ENCODE measurements at regions not wholly inside any gene's neighbourhood (a gene's known extent, or its start where the extent isn't known, plus 50 kb on each side); places are given as distances from the start of the nearest gene placed in this dataset.

DNA sequence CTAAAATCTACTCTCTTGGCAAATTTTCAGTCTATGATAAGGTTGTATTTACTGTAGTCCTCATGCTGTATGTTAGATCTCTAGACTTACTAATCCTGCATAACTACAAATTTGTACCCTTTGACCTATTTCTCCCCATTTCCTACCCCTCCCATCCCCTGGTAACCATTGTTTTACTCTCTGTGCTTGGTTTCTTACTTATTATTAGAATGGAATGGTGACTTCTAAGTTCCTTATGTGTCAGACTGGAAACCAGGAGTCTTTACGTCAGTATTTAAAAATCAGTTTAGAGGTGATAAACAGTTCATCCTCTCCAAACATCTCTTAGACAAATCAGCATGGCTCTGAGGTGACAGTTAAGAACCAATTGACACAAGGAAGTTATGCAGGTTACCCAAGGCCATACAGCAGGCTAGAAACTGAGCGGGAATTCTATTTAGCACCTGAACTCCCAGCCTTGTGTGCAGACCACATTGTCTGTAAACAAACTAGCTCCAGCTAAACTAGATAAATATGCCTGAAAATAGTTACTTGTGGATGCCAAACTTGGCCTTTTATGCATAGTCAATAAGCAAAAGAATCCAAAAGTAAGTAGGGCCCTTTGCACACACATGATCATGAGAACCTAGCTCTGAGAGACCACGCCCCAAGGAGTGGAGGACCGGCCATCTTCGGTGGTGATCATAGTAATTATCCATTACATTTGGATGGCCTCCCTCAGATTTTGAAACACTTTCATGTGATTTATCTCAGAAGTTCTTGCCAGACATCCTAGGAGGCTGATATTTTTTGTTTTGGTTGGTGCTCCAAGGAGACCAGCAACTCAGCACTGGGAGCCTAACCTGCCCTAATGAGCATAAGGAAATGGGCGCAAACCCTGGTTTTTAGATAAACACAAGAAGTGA is 72.3 kb upstream of the BOC start:
- TF ChIP-seq, protein P1, sequence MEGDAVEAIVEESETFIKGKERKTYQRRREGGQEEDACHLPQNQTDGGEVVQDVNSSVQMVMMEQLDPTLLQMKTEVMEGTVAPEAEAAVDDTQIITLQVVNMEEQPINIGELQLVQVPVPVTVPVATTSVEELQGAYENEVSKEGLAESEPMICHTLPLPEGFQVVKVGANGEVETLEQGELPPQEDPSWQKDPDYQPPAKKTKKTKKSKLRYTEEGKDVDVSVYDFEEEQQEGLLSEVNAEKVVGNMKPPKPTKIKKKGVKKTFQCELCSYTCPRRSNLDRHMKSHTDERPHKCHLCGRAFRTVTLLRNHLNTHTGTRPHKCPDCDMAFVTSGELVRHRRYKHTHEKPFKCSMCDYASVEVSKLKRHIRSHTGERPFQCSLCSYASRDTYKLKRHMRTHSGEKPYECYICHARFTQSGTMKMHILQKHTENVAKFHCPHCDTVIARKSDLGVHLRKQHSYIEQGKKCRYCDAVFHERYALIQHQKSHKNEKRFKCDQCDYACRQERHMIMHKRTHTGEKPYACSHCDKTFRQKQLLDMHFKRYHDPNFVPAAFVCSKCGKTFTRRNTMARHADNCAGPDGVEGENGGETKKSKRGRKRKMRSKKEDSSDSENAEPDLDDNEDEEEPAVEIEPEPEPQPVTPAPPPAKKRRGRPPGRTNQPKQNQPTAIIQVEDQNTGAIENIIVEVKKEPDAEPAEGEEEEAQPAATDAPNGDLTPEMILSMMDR (IDR thresholded peaks at IDR 0.05; ENCODE audit: insufficient read depth, low read length, poor library complexity, severe bottlenecking), result no peak
- no peaks in the 10 kb centered on the region for H3K27me3 ChIP-seq (replicated peaks; ENCODE audit: control insufficient read depth, insufficient read depth, low read length)
- DNase-seq (ENCODE audit: extremely low read depth, insufficient read length), result no peak
- H3K36me3 ChIP-seq (ENCODE audit: control insufficient read depth, insufficient read depth, low read length), result no peaks in the 10 kb centered on the region
- no peak overlapping the region for H3K4me3 ChIP-seq (replicated peaks; ENCODE audit: low read depth, low read length)

- TF ChIP-seq, protein P1 (IDR thresholded peaks at IDR 0.05; ENCODE audit: insufficient read depth, low read length, poor library complexity, severe bottlenecking), result no peak
- H3K27me3 ChIP-seq (replicated peaks; ENCODE audit: control insufficient read depth, insufficient read depth, low read length), result no peaks in the 10 kb centered on the region
- H3K4me3 ChIP-seq (replicated peaks; ENCODE audit: low read depth, low read length), result no peak overlapping the region
- DNase-seq (ENCODE audit: extremely low read depth, insufficient read length), result no peak
- no peaks in the 10 kb centered on the region for H3K36me3 ChIP-seq (ENCODE audit: control insufficient read depth, insufficient read depth, low read length)
Measured at GRCh38 chr3:113140876-113141275, 70.5 kb upstream of the BOC start.

GRCh38 chr3:113141543-113141942 is 69.8 kb upstream of the BOC start:
- TF ChIP-seq, protein P1 (IDR thresholded peaks at IDR 0.05; ENCODE audit: insufficient read depth, low read length, poor library complexity, severe bottlenecking), result no peak
- Histone ChIP-seq H3K4me3 (replicated peaks; ENCODE audit: low read depth, low read length) (no peak overlapping the region), H3K36me3 (ENCODE audit: control insufficient read depth, insufficient read depth, low read length) (no peaks in the 10 kb centered on the region), H3K27me3 (replicated peaks; ENCODE audit: control insufficient read depth, insufficient read depth, low read length) (no peaks in the 10 kb centered on the region; the same call in 1 of the 2 replicates)
- no peak for DNase-seq (ENCODE audit: extremely low read depth, insufficient read length)

DNA sequence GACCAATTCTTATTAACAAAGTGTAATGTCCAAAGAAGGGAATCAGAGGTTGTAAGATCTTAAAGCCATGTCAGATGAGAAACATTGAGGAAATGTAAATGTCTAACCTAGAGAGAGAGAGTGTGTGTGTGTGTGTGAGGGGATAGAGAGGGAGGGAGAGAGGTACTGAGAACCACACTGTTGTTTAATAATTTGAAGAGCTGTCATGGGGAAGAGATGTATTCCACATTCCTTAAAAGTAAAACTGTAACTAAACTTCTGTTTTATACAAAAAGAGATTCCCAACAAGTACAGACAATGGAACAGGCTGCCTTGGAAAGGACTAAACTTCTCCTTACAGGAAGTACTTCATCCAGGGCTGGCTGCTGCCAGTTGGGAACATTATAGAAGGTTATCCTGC is 68.9 kb upstream of the BOC start:
- no peak for DNase-seq (ENCODE audit: extremely low read depth, insufficient read length)
- TF ChIP-seq, protein P1 (IDR thresholded peaks at IDR 0.05; ENCODE audit: insufficient read depth, low read length, poor library complexity, severe bottlenecking), result no peak
- no peaks in the 10 kb centered on the region; the same call in 1 of the 2 replicates for H3K27me3 ChIP-seq (replicated peaks; ENCODE audit: control insufficient read depth, insufficient read depth, low read length)
- H3K36me3 ChIP-seq (ENCODE audit: control insufficient read depth, insufficient read depth, low read length), result no peaks in the 10 kb centered on the region
- H3K4me3 ChIP-seq (replicated peaks; ENCODE audit: low read depth, low read length), result no peak overlapping the region

DNA sequence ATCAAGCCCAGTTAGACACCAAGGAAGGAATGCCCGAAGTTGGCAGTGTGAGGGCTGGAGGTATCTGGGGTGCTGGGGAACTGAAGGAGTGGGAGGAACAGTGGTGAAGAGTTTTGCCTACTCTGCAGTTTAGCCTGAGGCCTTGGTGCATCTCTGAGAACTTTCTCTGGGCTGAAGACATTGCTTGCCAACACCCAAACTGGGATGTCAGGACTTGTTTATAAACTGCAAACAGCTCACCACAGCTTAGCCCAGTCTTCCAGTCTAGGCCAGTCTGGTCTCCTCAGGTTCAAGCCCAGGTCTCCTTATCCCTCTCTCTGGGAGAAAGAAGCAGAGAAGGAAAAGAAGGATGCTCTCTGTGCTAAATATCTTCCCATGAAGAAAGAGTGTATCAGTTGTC is 68.0 kb upstream of the BOC start:
- H3K27me3 ChIP-seq (replicated peaks; ENCODE audit: control insufficient read depth, insufficient read depth, low read length), result no peaks in the 10 kb centered on the region; the same call in 1 of the 2 replicates
- TF ChIP-seq, protein P1 (IDR thresholded peaks at IDR 0.05; ENCODE audit: insufficient read depth, low read length, poor library complexity, severe bottlenecking), result no peak
- no peak overlapping the region for H3K4me3 ChIP-seq (replicated peaks; ENCODE audit: low read depth, low read length)
- DNase-seq (ENCODE audit: extremely low read depth, insufficient read length), result no peak
- no peaks in the 10 kb centered on the region for H3K36me3 ChIP-seq (ENCODE audit: control insufficient read depth, insufficient read depth, low read length)
